LNCaP clone FGC (cell line): ENCODE measurements at regions not wholly inside any gene's neighbourhood (a gene's known extent, or its start where the extent isn't known, plus 50 kb on each side); places are given as distances from the start of the nearest gene placed in this dataset.

ENCODE experiments used
- DNase-seq: peaks from one replicate; pipeline ENCODE4 v3.0.0-alpha.2; 2011; ENCODE audit warnings: low read depth
- H3K4me3 ChIP-seq: 2 replicates; pipeline ENCODE4 v1.5.1; 2011; ENCODE audit warnings: mild to moderate bottlenecking, low read depth, low read length, control low read depth
- TF ChIP-seq, protein P1 (sequence below): IDR thresholded peaks from 2 replicates; pipeline ENCODE4 v1.5.1; 2012; ENCODE audit warnings: mild to moderate bottlenecking; ENCODE audit not compliant: control insufficient read depth, insufficient read depth; ENCODE audit errors: extremely low read depth

DNA sequence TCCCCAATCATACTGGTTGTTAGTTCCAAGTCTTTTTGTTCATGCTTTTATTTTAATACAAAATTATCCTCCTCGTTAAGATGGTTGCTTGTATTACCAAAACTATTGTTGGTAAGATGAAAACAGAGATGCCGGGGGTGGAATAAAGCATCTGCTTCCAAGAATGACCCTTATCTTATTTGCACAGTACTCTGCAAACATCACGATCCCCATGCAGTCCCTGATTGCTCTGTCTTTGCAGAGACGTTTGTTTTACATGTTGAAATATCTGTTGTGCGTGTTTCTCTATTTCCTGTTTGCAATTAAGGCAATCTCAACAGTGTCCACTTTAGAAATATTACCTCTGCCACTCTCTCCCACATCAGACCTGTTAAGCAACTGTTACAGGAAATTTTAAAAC is 141.3 kb upstream of the NCAM2 start:
- peak; percentile 87 for DNase-seq
- no peak overlapping the region for H3K4me3 ChIP-seq
- TF ChIP-seq, protein P1, sequence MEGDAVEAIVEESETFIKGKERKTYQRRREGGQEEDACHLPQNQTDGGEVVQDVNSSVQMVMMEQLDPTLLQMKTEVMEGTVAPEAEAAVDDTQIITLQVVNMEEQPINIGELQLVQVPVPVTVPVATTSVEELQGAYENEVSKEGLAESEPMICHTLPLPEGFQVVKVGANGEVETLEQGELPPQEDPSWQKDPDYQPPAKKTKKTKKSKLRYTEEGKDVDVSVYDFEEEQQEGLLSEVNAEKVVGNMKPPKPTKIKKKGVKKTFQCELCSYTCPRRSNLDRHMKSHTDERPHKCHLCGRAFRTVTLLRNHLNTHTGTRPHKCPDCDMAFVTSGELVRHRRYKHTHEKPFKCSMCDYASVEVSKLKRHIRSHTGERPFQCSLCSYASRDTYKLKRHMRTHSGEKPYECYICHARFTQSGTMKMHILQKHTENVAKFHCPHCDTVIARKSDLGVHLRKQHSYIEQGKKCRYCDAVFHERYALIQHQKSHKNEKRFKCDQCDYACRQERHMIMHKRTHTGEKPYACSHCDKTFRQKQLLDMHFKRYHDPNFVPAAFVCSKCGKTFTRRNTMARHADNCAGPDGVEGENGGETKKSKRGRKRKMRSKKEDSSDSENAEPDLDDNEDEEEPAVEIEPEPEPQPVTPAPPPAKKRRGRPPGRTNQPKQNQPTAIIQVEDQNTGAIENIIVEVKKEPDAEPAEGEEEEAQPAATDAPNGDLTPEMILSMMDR, result no peak

DNA sequence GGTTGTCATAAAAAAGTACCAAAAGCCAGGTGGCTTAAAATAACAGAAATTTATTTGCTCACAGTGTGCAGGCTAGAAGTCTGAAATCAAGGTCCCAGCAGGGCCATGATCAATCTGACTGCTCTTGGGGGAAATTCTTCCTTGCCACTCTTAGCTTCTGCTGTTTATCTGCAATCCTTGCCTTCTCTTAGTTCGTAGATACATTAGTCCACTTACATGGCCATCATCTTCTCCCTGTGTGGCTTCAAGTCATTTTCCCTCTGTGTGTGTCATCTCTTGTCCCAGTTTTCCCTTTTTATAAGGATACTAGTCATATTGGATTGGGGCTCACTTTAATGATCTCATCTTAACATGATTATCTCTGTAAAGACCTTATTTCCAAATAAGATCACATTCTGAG is 124.0 kb upstream of the NCAM2 start:
- TF ChIP-seq, protein P1, result no peak
- no peak overlapping the region for H3K4me3 ChIP-seq
- no peak for DNase-seq

DNA sequence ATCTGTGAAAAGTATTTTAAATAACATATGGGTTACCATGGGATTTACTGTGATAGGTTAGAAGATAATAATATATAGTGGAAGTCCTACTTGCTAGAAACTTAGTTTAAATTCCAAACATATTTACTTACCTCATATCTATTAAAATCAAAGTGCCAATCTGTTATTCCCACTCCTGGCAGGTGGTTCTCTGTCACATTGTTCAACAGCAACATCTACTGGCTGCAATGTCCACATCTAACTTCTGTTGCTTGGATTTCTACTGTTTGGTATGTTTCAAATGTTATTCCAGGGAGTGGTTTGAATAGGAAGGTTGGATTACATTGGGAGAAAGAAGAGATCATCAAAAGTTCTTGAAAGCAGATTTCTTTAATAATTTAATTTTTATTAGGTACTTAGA is 122.5 kb upstream of the NCAM2 start:
- no peak overlapping the region for H3K4me3 ChIP-seq
- TF ChIP-seq, protein P1, result peak; percentile 78
- no peak for DNase-seq

DNA sequence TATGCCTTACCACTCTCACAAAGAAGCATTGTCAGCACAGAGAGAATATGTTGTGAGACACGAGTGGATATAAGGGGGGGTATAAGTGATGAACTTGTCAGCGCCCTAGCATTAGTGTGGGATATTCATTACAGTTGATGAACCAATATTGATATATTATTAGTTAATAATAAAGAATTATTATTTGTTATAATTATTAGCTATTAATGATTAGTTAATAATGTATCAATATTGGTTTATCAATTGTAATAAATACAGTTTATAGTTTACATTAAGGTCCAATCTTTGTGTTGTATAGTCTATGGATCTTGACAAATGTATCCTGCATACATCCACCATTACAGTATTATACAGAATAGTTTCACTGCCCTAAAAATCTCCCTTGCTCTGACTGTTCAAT is 120.2 kb upstream of the NCAM2 start:
- no peak for DNase-seq
- H3K4me3 ChIP-seq, result no peak overlapping the region
- TF ChIP-seq, protein P1, result no peak

DNA sequence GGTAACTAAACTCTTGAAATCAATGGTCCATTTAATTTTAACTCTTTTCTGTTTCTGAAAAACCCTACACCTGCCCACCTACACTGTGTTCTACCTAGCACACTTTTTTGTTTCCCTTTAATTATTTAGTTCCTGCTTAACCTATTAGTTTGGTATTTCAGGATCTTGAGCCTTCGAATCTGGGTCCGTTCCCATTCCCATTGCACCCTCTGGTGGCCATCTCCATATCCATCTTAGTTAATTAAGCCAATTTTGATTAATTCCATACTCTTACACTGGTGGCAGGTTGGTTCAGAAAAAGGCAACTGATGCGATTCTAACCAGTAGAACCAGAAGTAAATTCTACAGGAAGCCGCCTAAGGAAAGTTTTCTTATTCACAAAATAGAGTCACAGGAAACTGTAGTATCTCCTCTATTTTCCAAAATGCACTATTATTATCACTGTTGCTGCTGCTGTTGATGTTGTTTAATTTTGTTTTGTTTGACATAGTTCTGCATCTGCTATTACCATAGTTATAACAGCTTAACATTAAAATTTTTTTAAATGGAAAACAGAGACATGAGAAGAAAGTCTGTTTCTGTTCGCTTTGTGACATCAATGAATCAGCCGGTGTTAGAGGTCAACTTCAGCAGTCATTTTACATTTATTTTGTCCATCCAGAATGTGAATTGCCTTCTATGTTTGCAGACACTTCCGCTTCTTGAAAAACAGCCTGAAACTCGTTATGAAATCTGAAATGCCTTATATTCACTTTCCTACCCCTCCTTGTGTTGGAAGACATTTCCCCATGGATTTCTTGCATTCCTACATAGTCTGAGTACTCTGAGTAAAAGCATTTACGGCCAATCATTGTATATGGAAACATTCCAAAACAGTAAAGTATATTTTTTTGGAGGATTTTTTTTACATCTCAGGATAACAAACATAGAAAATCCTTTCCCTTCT is 115.5 kb upstream of the NCAM2 start:
- TF ChIP-seq, protein P1, result peak; percentile 79
- no peak for DNase-seq
- no peak overlapping the region for H3K4me3 ChIP-seq

DNA sequence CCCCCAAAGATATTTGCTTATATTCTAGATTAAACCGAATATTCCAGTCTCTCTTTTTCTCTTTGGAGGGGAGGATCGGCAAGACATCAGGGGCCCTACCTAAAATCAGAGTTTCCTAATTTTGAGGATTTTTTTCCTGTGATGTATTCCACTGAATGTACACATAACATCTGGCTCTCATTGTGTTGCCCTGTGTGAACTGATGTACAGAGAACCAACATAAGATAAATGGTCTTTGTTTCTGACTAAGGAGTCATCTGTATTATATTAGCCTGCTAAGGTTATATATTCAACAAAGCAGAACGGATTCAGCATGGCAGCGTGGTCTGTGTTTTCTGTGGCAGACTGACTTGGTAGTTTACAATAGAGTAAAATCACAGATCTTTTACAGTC is 114.8 kb upstream of the NCAM2 start:
- no peak for DNase-seq
- H3K4me3 ChIP-seq, result no peak overlapping the region
- TF ChIP-seq, protein P1, result no peak

DNA sequence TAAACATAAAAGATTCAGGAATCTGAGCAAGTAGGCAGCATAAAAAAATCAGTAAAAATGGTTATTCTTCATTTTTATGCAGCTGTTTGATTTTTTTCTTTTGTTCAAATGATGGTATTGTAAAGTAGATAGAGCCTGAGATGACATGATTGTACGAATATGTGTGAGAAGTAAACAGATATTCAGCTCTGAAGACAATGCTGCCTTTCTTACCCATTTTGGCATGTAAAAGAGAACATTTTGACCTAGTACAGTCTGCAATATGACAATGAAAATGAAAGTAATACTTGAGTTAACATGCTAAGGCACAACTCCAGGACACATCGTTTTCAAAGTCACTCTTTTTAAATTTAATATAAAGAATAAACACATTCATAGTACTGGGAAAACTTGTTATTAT is 95.7 kb upstream of the NCAM2 start:
- no peak overlapping the region for H3K4me3 ChIP-seq
- TF ChIP-seq, protein P1, result no peak
- no peak for DNase-seq
